IMR-90 (cell line): ENCODE measurements at regions not wholly inside any gene's neighbourhood (a gene's known extent, or its start where the extent isn't known, plus 50 kb on each side); places are given as distances from the start of the nearest gene placed in this dataset.

ENCODE experiments used
- FOS ChIP-seq: fragments of 150-350 bp; IDR thresholded peaks from 2 replicates; pipeline ENCODE4 v1.6.1; 2016; ENCODE audit warnings: low read depth, low read length
- POLR2A ChIP-seq: IDR thresholded peaks from 2 replicates; pipeline ENCODE4 v1.6.1; 2012; ENCODE audit warnings: mild to moderate bottlenecking, low read depth, low read length
- TF ChIP-seq, protein P1 (sequence below): conservative IDR thresholded peaks from 2 replicates; pipeline ENCODE4 v1.5.1; 2012; ENCODE audit warnings: mild to moderate bottlenecking, low read depth, low read length, improper control_type of control experiment

DNA sequence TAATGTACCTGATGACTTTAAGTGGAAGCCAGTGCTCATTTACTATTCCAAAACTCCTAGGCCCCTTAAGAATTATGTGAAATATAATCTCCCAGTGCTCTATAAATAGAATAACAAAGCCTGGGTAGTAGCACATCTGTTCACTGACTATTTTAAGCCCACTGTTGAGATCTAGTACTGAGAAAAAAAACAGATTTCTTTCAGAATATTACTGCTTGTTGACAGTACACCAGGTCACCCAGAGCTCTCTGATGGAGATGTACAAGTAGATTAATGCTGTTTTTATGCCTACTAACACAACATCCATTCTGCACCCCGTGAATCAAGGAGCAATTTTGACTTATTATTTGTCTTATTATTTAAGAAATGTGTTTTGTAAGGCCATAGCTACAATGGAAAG lies 75.7 kb downstream of the FAM47C start:
- TF ChIP-seq, protein P1, sequence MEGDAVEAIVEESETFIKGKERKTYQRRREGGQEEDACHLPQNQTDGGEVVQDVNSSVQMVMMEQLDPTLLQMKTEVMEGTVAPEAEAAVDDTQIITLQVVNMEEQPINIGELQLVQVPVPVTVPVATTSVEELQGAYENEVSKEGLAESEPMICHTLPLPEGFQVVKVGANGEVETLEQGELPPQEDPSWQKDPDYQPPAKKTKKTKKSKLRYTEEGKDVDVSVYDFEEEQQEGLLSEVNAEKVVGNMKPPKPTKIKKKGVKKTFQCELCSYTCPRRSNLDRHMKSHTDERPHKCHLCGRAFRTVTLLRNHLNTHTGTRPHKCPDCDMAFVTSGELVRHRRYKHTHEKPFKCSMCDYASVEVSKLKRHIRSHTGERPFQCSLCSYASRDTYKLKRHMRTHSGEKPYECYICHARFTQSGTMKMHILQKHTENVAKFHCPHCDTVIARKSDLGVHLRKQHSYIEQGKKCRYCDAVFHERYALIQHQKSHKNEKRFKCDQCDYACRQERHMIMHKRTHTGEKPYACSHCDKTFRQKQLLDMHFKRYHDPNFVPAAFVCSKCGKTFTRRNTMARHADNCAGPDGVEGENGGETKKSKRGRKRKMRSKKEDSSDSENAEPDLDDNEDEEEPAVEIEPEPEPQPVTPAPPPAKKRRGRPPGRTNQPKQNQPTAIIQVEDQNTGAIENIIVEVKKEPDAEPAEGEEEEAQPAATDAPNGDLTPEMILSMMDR = no peak
- TF ChIP-seq FOS (no peak), POLR2A (no peak)
